Panc1 (cell line): ENCODE measurements at regions not wholly inside any gene's neighbourhood (a gene's known extent, or its start where the extent isn't known, plus 50 kb on each side); places are given as distances from the start of the nearest gene placed in this dataset.

Experiments used
- CTCF ChIP-seq: fragments of 450-650 bp; IDR thresholded peaks from 2 replicates; pipeline ENCODE4 v1.5.1; 2017; ENCODE audit warnings: mild to moderate bottlenecking
- POLR2AphosphoS5 ChIP-seq: IDR thresholded peaks from 2 replicates; pipeline ENCODE4 v1.6.1; 2012; ENCODE audit warnings: mild to moderate bottlenecking, low read depth, low read length, moderate library complexity
- SIN3A ChIP-seq: IDR thresholded peaks from 2 replicates; pipeline ENCODE4 v1.6.1; 2012; ENCODE audit warnings: low read depth, mild to moderate bottlenecking, low read length, moderate library complexity, borderline replicate concordance; ENCODE audit not compliant: insufficient read depth
- TCF7L2 ChIP-seq: IDR thresholded peaks from 2 replicates; pipeline ENCODE4 v1.6.1; 2011; ENCODE audit warnings: mild to moderate bottlenecking, low read depth, low read length, inconsistent platforms
- TF ChIP-seq, protein P1 (sequence below), 2 experiments: IDR thresholded peaks; 2 replicates each; pipeline ENCODE4 v1.6.1; 2011 to 2012; ENCODE audit warnings: low read depth in 2 of 2, control low read depth in 1 of 2, low read length in 1 of 2, mild to moderate bottlenecking in 1 of 2, moderate library complexity in 1 of 2; ENCODE audit not compliant: insufficient read depth in 1 of 2

- TF ChIP-seq CTCF (no peak), POLR2AphosphoS5 (no peak), TCF7L2 (no peak), SIN3A (no peak)
- TF ChIP-seq, protein P1, sequence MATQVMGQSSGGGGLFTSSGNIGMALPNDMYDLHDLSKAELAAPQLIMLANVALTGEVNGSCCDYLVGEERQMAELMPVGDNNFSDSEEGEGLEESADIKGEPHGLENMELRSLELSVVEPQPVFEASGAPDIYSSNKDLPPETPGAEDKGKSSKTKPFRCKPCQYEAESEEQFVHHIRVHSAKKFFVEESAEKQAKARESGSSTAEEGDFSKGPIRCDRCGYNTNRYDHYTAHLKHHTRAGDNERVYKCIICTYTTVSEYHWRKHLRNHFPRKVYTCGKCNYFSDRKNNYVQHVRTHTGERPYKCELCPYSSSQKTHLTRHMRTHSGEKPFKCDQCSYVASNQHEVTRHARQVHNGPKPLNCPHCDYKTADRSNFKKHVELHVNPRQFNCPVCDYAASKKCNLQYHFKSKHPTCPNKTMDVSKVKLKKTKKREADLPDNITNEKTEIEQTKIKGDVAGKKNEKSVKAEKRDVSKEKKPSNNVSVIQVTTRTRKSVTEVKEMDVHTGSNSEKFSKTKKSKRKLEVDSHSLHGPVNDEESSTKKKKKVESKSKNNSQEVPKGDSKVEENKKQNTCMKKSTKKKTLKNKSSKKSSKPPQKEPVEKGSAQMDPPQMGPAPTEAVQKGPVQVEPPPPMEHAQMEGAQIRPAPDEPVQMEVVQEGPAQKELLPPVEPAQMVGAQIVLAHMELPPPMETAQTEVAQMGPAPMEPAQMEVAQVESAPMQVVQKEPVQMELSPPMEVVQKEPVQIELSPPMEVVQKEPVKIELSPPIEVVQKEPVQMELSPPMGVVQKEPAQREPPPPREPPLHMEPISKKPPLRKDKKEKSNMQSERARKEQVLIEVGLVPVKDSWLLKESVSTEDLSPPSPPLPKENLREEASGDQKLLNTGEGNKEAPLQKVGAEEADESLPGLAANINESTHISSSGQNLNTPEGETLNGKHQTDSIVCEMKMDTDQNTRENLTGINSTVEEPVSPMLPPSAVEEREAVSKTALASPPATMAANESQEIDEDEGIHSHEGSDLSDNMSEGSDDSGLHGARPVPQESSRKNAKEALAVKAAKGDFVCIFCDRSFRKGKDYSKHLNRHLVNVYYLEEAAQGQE (IDR thresholded peaks at IDR 0.05; ENCODE audit: insufficient read depth in 1 of 2, low read depth in 2 of 2, low read length in 1 of 2), result no peak
Observed at GRCh38 chr16:24442631-24443030, 96.7 kb upstream of the RBBP6 start.
